ENCODE measurements at regions not wholly inside any gene's neighbourhood (a gene's known extent, or its start where the extent isn't known, plus 50 kb on each side); places are given as distances from the start of the nearest gene placed in this dataset.

GRCh38 chr5:4099386-4099785, 503.8 kb downstream of the IRX1 start:
- no peak overlapping the region for H3K27ac ChIP-seq
- WGBS (ENCODE audit: insufficient coverage, low coverage, low lambda C conversion rate, missing lambda C conversion rate), result 53% methylated on average over 6 of the region's 7 CpGs
- intact Hi-C loops (cut with DNase I), result no loop called here

GRCh38 chr5:4100739-4101138, 505.1 kb downstream of the IRX1 start:
- H3K36me3 ChIP-seq, result no peaks in the 10 kb centered on the region
- 44% methylated on average over 9 of the region's 14 CpGs for WGBS (ENCODE audit: insufficient coverage, low coverage, low lambda C conversion rate, missing lambda C conversion rate)
- no peak overlapping the region for H3K27ac ChIP-seq
- H3K27me3 ChIP-seq, result no peaks in the 10 kb centered on the region
- H3K4me1 ChIP-seq, result no peaks in the 10 kb centered on the region
- ATAC-seq (no peak), DNase-seq (no peak)
- no peak overlapping the region for H3K4me3 ChIP-seq
- no peaks in the 10 kb centered on the region for H3K9me3 ChIP-seq
- TF ChIP-seq POLR2A (IDR thresholded peaks at IDR 0.05) (no peak), CTCF (IDR thresholded peaks at IDR 0.05) (no peak)
- intact Hi-C loops (cut with DNase I), result no loop called here

More at GRCh38 chr5:4099386-4099785, 503.8 kb downstream of the IRX1 start:
- Histone ChIP-seq H3K4me1 (no peaks in the 10 kb centered on the region), H3K36me3 (no peaks in the 10 kb centered on the region), H3K27me3 (no peaks in the 10 kb centered on the region), H3K9me3 (no peaks in the 10 kb centered on the region), H3K4me3 (no peak overlapping the region)
- ATAC-seq (no peak), DNase-seq (no peak)
- TF ChIP-seq POLR2A (IDR thresholded peaks at IDR 0.05) (no peak), CTCF (IDR thresholded peaks at IDR 0.05) (no peak)

GRCh38 chr5:4101189-4101588, 505.6 kb downstream of the IRX1 start:
- Histone ChIP-seq H3K27ac (no peak overlapping the region), H3K4me3 (no peak overlapping the region), H3K9me3 (no peaks in the 10 kb centered on the region), H3K36me3 (no peaks in the 10 kb centered on the region), H3K4me1 (no peaks in the 10 kb centered on the region), H3K27me3 (no peaks in the 10 kb centered on the region)
- 55% methylated on average over 11 of the region's 12 CpGs for WGBS (ENCODE audit: insufficient coverage, low coverage, low lambda C conversion rate, missing lambda C conversion rate)
- DNase-seq, result no peak
- intact Hi-C loops (cut with DNase I), result no loop called here
- no peak for TF ChIP-seq CTCF (IDR thresholded peaks at IDR 0.05)
- ATAC-seq, result no peak

GRCh38 chr5:4104831-4105597, 509.4 kb downstream of the IRX1 start:
- no peak for ATAC-seq
- Histone ChIP-seq H3K9me3 (no peaks in the 10 kb centered on the region), H3K4me1 (no peaks in the 10 kb centered on the region), H3K27ac (no peak overlapping the region), H3K4me3 (no peak overlapping the region), H3K27me3 (no peaks in the 10 kb centered on the region), H3K36me3 (no peaks in the 10 kb centered on the region)
- DNase-seq, result no peak
- WGBS (ENCODE audit: insufficient coverage, low coverage, low lambda C conversion rate, missing lambda C conversion rate), result 27% methylated on average over 3 of the region's 4 CpGs
- intact Hi-C loops (cut with DNase I), result no loop called here
- TF ChIP-seq CTCF (IDR thresholded peaks at IDR 0.05) (no peak), POLR2A (IDR thresholded peaks at IDR 0.05) (no peak)
